Astrocyte of the cerebellum (primary cell): ENCODE measurements at regions not wholly inside any gene's neighbourhood (a gene's known extent, or its start where the extent isn't known, plus 50 kb on each side); places are given as distances from the start of the nearest gene placed in this dataset.

Experiments
- DNase-seq: peaks from one replicate; pipeline ENCODE4 v3.0.0-alpha.2; 2011; ENCODE audit warnings: low read depth
- H3K4me3 ChIP-seq: 2 replicates; pipeline ENCODE4 v1.5.1; 2011; ENCODE audit warnings: mild to moderate bottlenecking, low read depth, low read length, moderate library complexity
- in situ Hi-C: cut with HindIII; loops from 2 replicates; pipeline ENCODE4 v1.10.0; 2017; ENCODE audit warnings: low sequenced_read_pairs
- TF ChIP-seq, protein P1 (sequence below): IDR thresholded peaks from 2 replicates; pipeline ENCODE4 v1.5.1; 2012; ENCODE audit warnings: low read length, low read depth, moderate library complexity, mild to moderate bottlenecking; ENCODE audit errors: missing control alignments

DNA sequence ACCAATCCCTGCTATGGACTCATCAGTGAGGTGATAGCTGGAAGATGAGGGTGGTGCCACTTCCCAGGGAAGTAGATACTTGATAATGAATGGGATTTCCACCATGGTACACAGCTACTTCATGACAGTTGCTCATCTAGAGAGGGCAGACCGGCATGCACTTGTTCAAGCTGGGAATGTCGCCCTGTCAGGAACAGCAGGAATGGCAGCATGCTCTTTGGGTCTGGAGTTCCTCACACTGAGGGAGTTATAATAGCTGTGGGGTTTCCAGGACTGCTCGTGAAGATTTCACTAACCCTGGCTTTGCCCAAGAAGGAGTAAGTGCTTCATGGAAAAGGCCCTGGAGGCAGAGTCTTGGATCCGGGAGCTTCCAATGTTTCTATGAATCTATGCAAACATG lies 129.2 kb downstream of the PSMG1 start:
- TF ChIP-seq, protein P1, sequence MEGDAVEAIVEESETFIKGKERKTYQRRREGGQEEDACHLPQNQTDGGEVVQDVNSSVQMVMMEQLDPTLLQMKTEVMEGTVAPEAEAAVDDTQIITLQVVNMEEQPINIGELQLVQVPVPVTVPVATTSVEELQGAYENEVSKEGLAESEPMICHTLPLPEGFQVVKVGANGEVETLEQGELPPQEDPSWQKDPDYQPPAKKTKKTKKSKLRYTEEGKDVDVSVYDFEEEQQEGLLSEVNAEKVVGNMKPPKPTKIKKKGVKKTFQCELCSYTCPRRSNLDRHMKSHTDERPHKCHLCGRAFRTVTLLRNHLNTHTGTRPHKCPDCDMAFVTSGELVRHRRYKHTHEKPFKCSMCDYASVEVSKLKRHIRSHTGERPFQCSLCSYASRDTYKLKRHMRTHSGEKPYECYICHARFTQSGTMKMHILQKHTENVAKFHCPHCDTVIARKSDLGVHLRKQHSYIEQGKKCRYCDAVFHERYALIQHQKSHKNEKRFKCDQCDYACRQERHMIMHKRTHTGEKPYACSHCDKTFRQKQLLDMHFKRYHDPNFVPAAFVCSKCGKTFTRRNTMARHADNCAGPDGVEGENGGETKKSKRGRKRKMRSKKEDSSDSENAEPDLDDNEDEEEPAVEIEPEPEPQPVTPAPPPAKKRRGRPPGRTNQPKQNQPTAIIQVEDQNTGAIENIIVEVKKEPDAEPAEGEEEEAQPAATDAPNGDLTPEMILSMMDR, result no peak
- no peak overlapping the region for H3K4me3 ChIP-seq
- in situ Hi-C loops, result no loop called here
- no peak for DNase-seq

DNA sequence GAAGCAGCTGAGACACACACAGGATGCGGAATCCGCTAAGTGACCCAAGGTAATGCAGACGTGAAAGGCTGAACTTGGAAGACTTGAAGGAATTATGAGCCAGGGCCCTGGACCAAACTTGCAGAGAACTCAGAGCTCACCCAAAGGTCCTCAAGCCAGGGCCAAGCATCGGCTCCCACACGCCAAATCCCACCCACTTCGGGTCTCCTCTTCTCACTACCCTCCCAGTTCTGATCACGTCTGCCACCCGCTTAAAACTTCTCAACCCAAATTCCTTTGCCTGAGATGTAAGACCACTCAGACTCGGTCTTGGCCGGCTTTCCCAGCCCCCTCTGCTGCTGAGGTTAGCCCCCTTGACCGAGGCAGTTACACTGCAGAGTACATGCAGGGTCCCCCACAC lies 130.1 kb downstream of the PSMG1 start:
- H3K4me3 ChIP-seq, result no peak overlapping the region
- TF ChIP-seq, protein P1, result no peak
- in situ Hi-C loops, result no loop called here
- no peak for DNase-seq

DNA sequence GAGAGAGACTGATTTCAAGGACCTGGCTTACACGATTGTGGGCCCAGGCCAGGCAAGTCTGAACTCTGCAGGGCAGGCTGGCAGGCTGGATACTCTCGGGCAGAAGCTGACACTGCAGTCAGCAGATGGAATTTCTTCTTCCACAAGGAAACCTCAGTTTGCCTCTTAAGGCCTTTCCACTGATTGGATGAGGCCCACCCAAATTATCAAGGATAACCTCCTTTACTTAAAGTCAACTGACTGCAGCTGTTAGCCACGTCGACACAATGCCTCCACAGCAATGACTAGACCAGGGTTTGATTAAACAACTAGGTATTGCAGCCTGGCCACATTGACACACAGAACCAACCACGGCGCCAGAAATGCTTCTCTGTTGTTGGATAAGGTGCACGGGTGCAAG lies 130.5 kb downstream of the PSMG1 start:
- in situ Hi-C loops, result no loop called here
- DNase-seq, result no peak
- TF ChIP-seq, protein P1, result no peak
- no peak overlapping the region for H3K4me3 ChIP-seq

DNA sequence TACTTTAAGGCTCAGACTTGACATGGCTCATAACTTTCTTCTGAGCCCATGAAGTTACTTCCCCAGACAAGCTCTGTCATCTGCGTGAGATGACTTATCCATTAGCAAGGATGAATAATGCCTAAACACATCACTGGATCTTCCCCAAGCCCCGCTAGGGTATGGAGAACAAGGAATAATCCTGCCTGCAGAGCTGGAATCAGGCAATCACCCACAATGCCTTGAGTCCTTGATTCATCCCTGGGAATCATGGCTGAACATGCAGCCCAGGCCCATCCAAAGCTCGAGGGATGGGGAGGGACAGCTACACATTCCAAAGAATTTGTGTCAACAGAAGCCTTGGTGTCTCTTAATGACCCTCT lies 131.7 kb downstream of the PSMG1 start:
- no peak overlapping the region for H3K4me3 ChIP-seq
- TF ChIP-seq, protein P1, result no peak
- in situ Hi-C loops, result no loop called here
- no peak for DNase-seq

DNA sequence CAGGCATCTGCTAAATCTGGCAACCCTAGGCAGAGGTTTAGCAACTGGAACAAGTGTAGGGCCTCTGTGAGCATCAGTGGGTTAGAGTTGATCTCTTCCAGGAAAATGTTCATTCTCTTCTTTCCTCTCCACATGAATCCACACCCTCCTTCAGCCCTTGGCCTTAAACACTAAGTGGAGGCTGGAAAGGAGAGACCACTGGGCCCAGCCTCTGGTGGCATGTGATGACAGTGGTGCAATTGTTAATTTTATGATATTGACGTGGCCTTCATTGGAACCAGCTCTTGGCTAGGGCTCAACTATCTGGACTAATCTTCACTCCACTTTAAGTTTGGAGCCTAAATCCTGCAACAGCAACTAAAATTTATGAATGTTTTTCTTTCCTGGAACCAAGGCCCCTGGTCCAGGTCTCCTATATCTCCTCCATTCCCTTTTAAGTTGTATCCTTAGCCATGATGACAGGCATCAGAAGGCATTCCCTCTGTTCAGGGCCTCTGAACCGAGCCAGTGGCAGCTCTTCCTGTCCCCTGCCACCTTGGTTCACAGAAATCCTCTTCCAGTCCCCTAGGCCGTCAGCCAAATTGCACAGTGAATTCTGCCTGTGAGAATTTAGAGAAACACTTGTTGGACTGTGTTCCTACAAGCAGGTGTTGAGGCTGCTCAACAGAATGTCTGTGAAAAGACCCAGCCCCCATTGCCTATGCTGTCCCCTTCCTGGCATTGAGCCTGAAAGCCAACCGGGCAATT lies 132.2 kb downstream of the PSMG1 start:
- H3K4me3 ChIP-seq, result no peak overlapping the region
- no peak for DNase-seq
- TF ChIP-seq, protein P1, result no peak
- in situ Hi-C loops, result no loop called here

DNA sequence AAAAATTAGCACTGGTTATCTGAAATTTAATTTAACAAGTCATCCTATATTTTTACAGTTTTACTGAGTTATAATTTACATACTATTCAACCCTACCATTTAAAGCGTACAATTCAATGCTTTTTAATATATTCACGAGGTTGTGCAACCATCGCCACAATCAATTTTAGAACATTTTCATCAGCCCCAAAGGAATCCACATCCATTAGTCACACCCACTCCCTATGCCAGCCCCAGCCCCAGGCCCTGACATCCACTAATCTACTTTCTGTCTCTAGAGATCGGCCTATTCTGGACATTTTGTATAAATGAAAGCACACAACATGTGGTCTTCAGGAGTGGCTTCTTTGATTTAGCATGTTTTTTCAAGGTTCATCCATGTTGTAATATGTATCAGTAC lies 134.7 kb downstream of the PSMG1 start:
- TF ChIP-seq, protein P1, result no peak
- in situ Hi-C loops, result no loop called here
- no peak overlapping the region for H3K4me3 ChIP-seq
- DNase-seq, result peak; percentile 55
